ENCODE measurements at regions not wholly inside any gene's neighbourhood (a gene's known extent, or its start where the extent isn't known, plus 50 kb on each side); places are given as distances from the start of the nearest gene placed in this dataset.

DNA sequence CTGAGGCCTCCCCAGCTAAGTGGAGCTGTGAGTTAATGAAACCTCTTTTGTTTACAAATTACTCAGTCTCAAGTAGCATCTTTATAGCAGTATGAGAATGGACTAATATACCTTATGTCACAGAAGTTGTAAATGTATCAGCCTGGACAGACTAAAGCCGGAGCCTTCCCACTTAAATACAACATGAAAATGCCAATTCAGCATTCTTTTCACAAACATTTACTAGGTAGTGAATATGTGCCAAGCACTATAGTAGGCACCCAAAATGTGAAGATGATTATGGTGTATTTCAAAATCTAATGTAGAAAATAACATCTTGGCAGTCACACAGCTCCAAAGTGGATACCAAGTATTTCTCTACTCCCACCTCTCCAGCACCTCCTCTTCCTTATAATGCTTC lies 693.0 kb downstream of the KCNJ2 start:
- H3K27ac ChIP-seq, result no peak overlapping the region
- TF ChIP-seq, protein P1, sequence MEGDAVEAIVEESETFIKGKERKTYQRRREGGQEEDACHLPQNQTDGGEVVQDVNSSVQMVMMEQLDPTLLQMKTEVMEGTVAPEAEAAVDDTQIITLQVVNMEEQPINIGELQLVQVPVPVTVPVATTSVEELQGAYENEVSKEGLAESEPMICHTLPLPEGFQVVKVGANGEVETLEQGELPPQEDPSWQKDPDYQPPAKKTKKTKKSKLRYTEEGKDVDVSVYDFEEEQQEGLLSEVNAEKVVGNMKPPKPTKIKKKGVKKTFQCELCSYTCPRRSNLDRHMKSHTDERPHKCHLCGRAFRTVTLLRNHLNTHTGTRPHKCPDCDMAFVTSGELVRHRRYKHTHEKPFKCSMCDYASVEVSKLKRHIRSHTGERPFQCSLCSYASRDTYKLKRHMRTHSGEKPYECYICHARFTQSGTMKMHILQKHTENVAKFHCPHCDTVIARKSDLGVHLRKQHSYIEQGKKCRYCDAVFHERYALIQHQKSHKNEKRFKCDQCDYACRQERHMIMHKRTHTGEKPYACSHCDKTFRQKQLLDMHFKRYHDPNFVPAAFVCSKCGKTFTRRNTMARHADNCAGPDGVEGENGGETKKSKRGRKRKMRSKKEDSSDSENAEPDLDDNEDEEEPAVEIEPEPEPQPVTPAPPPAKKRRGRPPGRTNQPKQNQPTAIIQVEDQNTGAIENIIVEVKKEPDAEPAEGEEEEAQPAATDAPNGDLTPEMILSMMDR (IDR thresholded peaks at IDR 0.05), result no peak
- no peaks in the 10 kb centered on the region for H3K4me1 ChIP-seq (ENCODE audit: control insufficient read depth in 1 of 2, insufficient read depth in 1 of 2, low read depth in 1 of 2, low read length in 1 of 2)
- H3K4me3 ChIP-seq (ENCODE audit: low read depth in 1 of 2, low read length in 1 of 2), result no peak overlapping the region
- no peaks in the 10 kb centered on the region for H3K27me3 ChIP-seq
- no peaks in the 10 kb centered on the region for H3K36me3 ChIP-seq
- no peaks in the 10 kb centered on the region for H3K9me3 ChIP-seq

- Histone ChIP-seq H3K9me3 (no peaks in the 10 kb centered on the region), H3K27ac (no peak overlapping the region), H3K27me3 (no peaks in the 10 kb centered on the region), H3K4me3 (ENCODE audit: low read depth in 1 of 2, low read length in 1 of 2) (no peak overlapping the region), H3K36me3 (no peaks in the 10 kb centered on the region), H3K4me1 (ENCODE audit: control insufficient read depth in 1 of 2, insufficient read depth in 1 of 2, low read depth in 1 of 2, low read length in 1 of 2) (no peaks in the 10 kb centered on the region)
- TF ChIP-seq, protein P1 (IDR thresholded peaks at IDR 0.05), result no peak
Measured at GRCh38 chr17:70863436-70864248, 694.3 kb downstream of the KCNJ2 start.

DNA sequence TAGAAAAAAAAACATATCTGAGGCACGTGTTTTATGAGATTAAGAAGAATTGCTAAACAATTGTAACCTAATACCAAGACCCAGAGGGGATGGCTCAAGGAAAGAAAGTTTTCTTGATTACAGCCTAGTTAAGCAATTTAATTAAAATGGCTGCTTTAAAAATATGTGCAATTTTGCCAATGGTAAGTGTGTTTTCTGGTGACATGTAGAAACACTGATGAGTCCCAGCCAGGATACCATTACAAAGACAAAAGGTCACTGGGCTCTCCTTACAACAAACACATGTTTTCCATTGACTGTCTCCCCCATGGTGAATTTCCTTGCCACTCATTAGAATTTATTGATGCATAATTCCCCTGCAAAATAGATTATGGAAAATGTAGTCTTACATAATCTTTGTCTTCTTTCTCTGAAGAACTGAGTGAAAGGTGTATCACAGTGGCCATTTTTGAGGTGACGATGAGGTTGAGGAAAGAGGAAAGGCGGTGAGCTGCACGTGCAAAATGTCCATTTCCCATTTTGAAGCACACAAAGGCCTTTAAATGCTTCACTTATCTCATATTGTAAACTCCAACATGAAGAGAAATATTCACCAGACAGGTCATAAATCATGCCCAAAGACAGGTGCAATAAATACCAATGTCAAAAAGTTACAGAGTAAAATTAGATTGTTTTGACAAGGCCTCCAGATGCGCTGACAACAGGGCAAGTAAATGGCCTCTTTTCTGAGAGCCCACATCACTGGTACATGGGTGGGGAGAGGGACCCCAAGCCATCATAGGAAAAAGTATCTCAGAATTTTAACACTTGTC lies 696.9 kb downstream of the KCNJ2 start:
- no peaks in the 10 kb centered on the region for H3K4me1 ChIP-seq (ENCODE audit: control insufficient read depth in 1 of 2, insufficient read depth in 1 of 2, low read depth in 1 of 2, low read length in 1 of 2)
- no peak overlapping the region for H3K27ac ChIP-seq
- no peak overlapping the region for H3K4me3 ChIP-seq (ENCODE audit: low read depth in 1 of 2, low read length in 1 of 2)
- TF ChIP-seq, protein P1 (IDR thresholded peaks at IDR 0.05), result no peak
- no peaks in the 10 kb centered on the region for H3K27me3 ChIP-seq
- H3K36me3 ChIP-seq, result no peaks in the 10 kb centered on the region
- no peaks in the 10 kb centered on the region for H3K9me3 ChIP-seq

DNA sequence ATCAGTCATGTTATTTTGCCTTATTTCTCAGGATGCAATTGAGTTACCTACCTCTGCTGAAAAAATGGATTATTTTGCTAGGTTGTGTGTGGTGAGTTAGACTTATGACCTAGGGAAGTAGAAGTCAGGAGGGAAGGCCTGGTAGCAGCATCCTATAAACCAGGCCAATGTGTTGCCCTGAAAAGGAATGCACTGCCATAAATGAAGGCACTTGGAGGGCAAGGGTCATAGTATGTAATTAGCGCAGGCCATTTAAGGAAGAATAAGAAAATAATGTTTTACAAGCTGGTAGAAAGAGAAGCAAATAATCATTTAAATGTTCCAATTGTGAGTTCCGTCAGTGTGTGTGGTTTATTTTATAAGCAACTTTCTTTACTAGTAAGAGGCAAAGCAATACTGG lies 698.8 kb downstream of the KCNJ2 start:
- Histone ChIP-seq H3K27me3 (no peaks in the 10 kb centered on the region), H3K27ac (no peak overlapping the region), H3K9me3 (no peaks in the 10 kb centered on the region), H3K4me3 (ENCODE audit: low read depth in 1 of 2, low read length in 1 of 2) (no peak overlapping the region), H3K4me1 (ENCODE audit: control insufficient read depth in 1 of 2, insufficient read depth in 1 of 2, low read depth in 1 of 2, low read length in 1 of 2) (no peaks in the 10 kb centered on the region), H3K36me3 (no peaks in the 10 kb centered on the region)
- TF ChIP-seq, protein P1 (IDR thresholded peaks at IDR 0.05), result no peak

- Histone ChIP-seq H3K36me3 (no peaks in the 10 kb centered on the region), H3K4me3 (ENCODE audit: low read depth in 1 of 2, low read length in 1 of 2) (no peak overlapping the region), H3K9me3 (no peaks in the 10 kb centered on the region), H3K27ac (no peak overlapping the region), H3K27me3 (no peaks in the 10 kb centered on the region), H3K4me1 (ENCODE audit: control insufficient read depth in 1 of 2, insufficient read depth in 1 of 2, low read depth in 1 of 2, low read length in 1 of 2) (no peaks in the 10 kb centered on the region)
- TF ChIP-seq, protein P1 (IDR thresholded peaks at IDR 0.05), result no peak
Measured at GRCh38 chr17:70869402-70870085, 700.2 kb downstream of the KCNJ2 start.
